ENCODE measurements at regions not wholly inside any gene's neighbourhood (a gene's known extent, or its start where the extent isn't known, plus 50 kb on each side); places are given as distances from the start of the nearest gene placed in this dataset.

- TF ChIP-seq MYC (IDR thresholded peaks at IDR 0.05; ENCODE audit: low read depth, low read length): no peak
- no peak for TF ChIP-seq MAX (IDR thresholded peaks at IDR 0.05; ENCODE audit: low read depth, low read length)
- TF ChIP-seq CTCF (IDR thresholded peaks at IDR 0.05; ENCODE audit: low read depth, low read length): no peak
- no peak for TF ChIP-seq POLR2A (IDR thresholded peaks at IDR 0.05; ENCODE audit: extremely low read depth, insufficient read length)
- no peak for DNase-seq (ENCODE audit: low read depth)
- H3K4me3 ChIP-seq (ENCODE audit: low read depth, low read length): no peak overlapping the region
Observed at GRCh38 chr12:124098887-124099286, 125.9 kb downstream of the ZNF664 start.

- no peak overlapping the region for H3K4me3 ChIP-seq (ENCODE audit: low read depth, low read length)
- no peak for DNase-seq (ENCODE audit: low read depth)
- TF ChIP-seq POLR2A (IDR thresholded peaks at IDR 0.05; ENCODE audit: extremely low read depth, insufficient read length) (no peak), MAX (IDR thresholded peaks at IDR 0.05; ENCODE audit: low read depth, low read length) (no peak), CTCF (IDR thresholded peaks at IDR 0.05; ENCODE audit: low read depth, low read length) (no peak), MYC (IDR thresholded peaks at IDR 0.05; ENCODE audit: low read depth, low read length) (no peak)
Observed at GRCh38 chr12:124099661-124100060, 126.6 kb downstream of the ZNF664 start.

- TF ChIP-seq MAX (IDR thresholded peaks at IDR 0.05; ENCODE audit: low read depth, low read length) (no peak), POLR2A (IDR thresholded peaks at IDR 0.05; ENCODE audit: extremely low read depth, insufficient read length) (no peak), MYC (IDR thresholded peaks at IDR 0.05; ENCODE audit: low read depth, low read length) (no peak), CTCF (IDR thresholded peaks at IDR 0.05; ENCODE audit: low read depth, low read length) (no peak)
- no peak for DNase-seq (ENCODE audit: low read depth)
- H3K4me3 ChIP-seq (ENCODE audit: low read depth, low read length): no peak overlapping the region
Observed at GRCh38 chr12:124100572-124101178, 127.7 kb downstream of the ZNF664 start.

GRCh38 chr12:124105546-124105945 is 132.5 kb downstream of the ZNF664 start:
- no peak for DNase-seq (ENCODE audit: low read depth)
- TF ChIP-seq MAX (IDR thresholded peaks at IDR 0.05; ENCODE audit: low read depth, low read length) (no peak), CTCF (IDR thresholded peaks at IDR 0.05; ENCODE audit: low read depth, low read length) (no peak), MYC (IDR thresholded peaks at IDR 0.05; ENCODE audit: low read depth, low read length) (no peak), POLR2A (IDR thresholded peaks at IDR 0.05; ENCODE audit: extremely low read depth, insufficient read length) (no peak)
- H3K4me3 ChIP-seq (ENCODE audit: low read depth, low read length): no peak overlapping the region

GRCh38 chr12:124107351-124107750 is 134.3 kb downstream of the ZNF664 start:
- no peak overlapping the region for H3K4me3 ChIP-seq (ENCODE audit: low read depth, low read length)
- TF ChIP-seq MAX (IDR thresholded peaks at IDR 0.05; ENCODE audit: low read depth, low read length): no peak
- TF ChIP-seq MYC (IDR thresholded peaks at IDR 0.05; ENCODE audit: low read depth, low read length): no peak
- no peak for TF ChIP-seq CTCF (IDR thresholded peaks at IDR 0.05; ENCODE audit: low read depth, low read length)
- TF ChIP-seq POLR2A (IDR thresholded peaks at IDR 0.05; ENCODE audit: extremely low read depth, insufficient read length): no peak
- no peak for DNase-seq (ENCODE audit: low read depth)
